Immature natural killer cell (primary cell): ENCODE measurements at regions not wholly inside any gene's neighbourhood (a gene's known extent, or its start where the extent isn't known, plus 50 kb on each side); places are given as distances from the start of the nearest gene placed in this dataset.
"Not testable (repeated sequence)": the region's sequence is repeated elsewhere in the genome, so short reads cannot be mapped to it uniquely, and the experiment has no call there.

ENCODE experiments used
- DNase-seq, 3 donors: peaks; one replicate each; pipeline ENCODE4 v3.0.0; 2022; ENCODE audit warnings: mixed read lengths in 1 of 3
- H3K27ac Mint-ChIP-seq, 6 donors: one replicate each; pipeline ENCODE4 v1.8.0; 2020; ENCODE audit warnings: mixed read lengths in 6 of 6, mild to moderate bottlenecking in 5 of 6, inconsistent platforms in 4 of 6, moderate library complexity in 3 of 6
- H3K27me3 Mint-ChIP-seq, 3 donors: one replicate each; pipeline ENCODE4 v1.8.0; 2020 to 2021; ENCODE audit warnings: low read depth in 3 of 3, mild to moderate bottlenecking in 3 of 3, mixed read lengths in 3 of 3, moderate library complexity in 3 of 3, inconsistent platforms in 1 of 3
- H3K36me3 Mint-ChIP-seq, 3 donors: one replicate each; pipeline ENCODE4 v1.8.0; 2020; ENCODE audit warnings: mixed read lengths in 3 of 3, inconsistent platforms in 2 of 3, mild to moderate bottlenecking in 2 of 3
- H3K4me1 Mint-ChIP-seq, 2 donors: one replicate each; pipeline ENCODE4 v1.8.0; 2020; ENCODE audit warnings: inconsistent platforms in 2 of 2, mild to moderate bottlenecking in 2 of 2, mixed read lengths in 2 of 2, moderate library complexity in 1 of 2
- H3K4me3 Mint-ChIP-seq, 5 donors: one replicate each; pipeline ENCODE4 v1.8.0; 2020; ENCODE audit warnings: mild to moderate bottlenecking in 5 of 5, mixed read lengths in 5 of 5, inconsistent platforms in 3 of 5, moderate library complexity in 3 of 5
- H3K9me3 Mint-ChIP-seq, 6 donors: one replicate each; pipeline ENCODE4 v1.8.0; 2020; ENCODE audit warnings: mild to moderate bottlenecking in 6 of 6, mixed read lengths in 6 of 6, inconsistent platforms in 4 of 6, moderate library complexity in 3 of 6

- Mint-ChIP-seq H3K36me3 (no peaks in the 10 kb centered on the region), H3K27me3 (peaks cover 0 to 9% (median 5%) of the 10 kb centered on the region in 3 donors), H3K4me3 (no peak overlapping the region), H3K9me3 (no peaks in the 10 kb centered on the region), H3K4me1 (peaks cover 6 to 12% of the 10 kb centered on the region in 2 donors), H3K27ac (no peak overlapping the region)
- no peak for DNase-seq
These were observed 178.8 kb downstream of the PDCD6IP start for GRCh38 chr3:33977227-33977626.

GRCh38 chr3:33980252-33980651, 181.8 kb downstream of the PDCD6IP start:
- H3K9me3 Mint-ChIP-seq: no peaks in the 10 kb centered on the region

GRCh38 chr3:33982269-33982798, 183.9 kb downstream of the PDCD6IP start:
- DNase-seq: no peak
- peaks cover 0 to 8% of the 10 kb centered on the region in 2 donors for H3K4me1 Mint-ChIP-seq
- H3K27ac Mint-ChIP-seq: no peak overlapping the region
- peaks cover 0 to 17% (median 0%) of the 10 kb centered on the region in 3 donors for H3K27me3 Mint-ChIP-seq
- no peaks in the 10 kb centered on the region for H3K9me3 Mint-ChIP-seq
- no peaks in the 10 kb centered on the region for H3K36me3 Mint-ChIP-seq
- no peak overlapping the region for H3K4me3 Mint-ChIP-seq

More at GRCh38 chr3:33980252-33980651, 181.8 kb downstream of the PDCD6IP start:
- Mint-ChIP-seq H3K36me3 (no peaks in the 10 kb centered on the region), H3K4me3 (no peak overlapping the region), H3K27me3 (peaks cover 0 to 7% (median 1%) of the 10 kb centered on the region in 3 donors), H3K4me1 (no peaks in the 10 kb centered on the region), H3K27ac (no peak overlapping the region)
- DNase-seq: no peak

- not testable (repeated sequence) for H3K9me3 Mint-ChIP-seq
These were observed 184.5 kb downstream of the PDCD6IP start for GRCh38 chr3:33982949-33983348.

GRCh38 chr3:33989229-33989628, 190.8 kb downstream of the PDCD6IP start:
- H3K4me3 Mint-ChIP-seq: no peak overlapping the region
- peaks cover 0 to 29% (median 2%) of the 10 kb centered on the region in 3 donors for H3K27me3 Mint-ChIP-seq
- no peak for DNase-seq
- no peak overlapping the region for H3K27ac Mint-ChIP-seq
- peaks cover 0 to 8% of the 10 kb centered on the region in 2 donors for H3K4me1 Mint-ChIP-seq
- H3K36me3 Mint-ChIP-seq: no peaks in the 10 kb centered on the region
- H3K9me3 Mint-ChIP-seq: peaks cover 0 to 2% (median 0%) of the 10 kb centered on the region in 6 donors

More at GRCh38 chr3:33982949-33983348, 184.5 kb downstream of the PDCD6IP start:
- DNase-seq, H3K4me3 Mint-ChIP-seq, H3K36me3 Mint-ChIP-seq, H3K27ac Mint-ChIP-seq, H3K4me1 Mint-ChIP-seq: not testable (repeated sequence)
- H3K27me3 Mint-ChIP-seq: peaks cover 0 to 20% (median 0%) of the 10 kb centered on the region in 3 donors

- peaks cover 0 to 22% (median 3%) of the 10 kb centered on the region in 3 donors for H3K27me3 Mint-ChIP-seq
- peaks cover 0 to 19% (median 5%) of the 10 kb centered on the region in 6 donors for H3K9me3 Mint-ChIP-seq
- H3K27ac Mint-ChIP-seq: no peak overlapping the region
- DNase-seq: no peak
- no peak overlapping the region for H3K4me3 Mint-ChIP-seq
- H3K36me3 Mint-ChIP-seq: peaks cover 0 to 10% (median 4%) of the 10 kb centered on the region in 3 donors
- no peaks in the 10 kb centered on the region for H3K4me1 Mint-ChIP-seq
These were observed 193.2 kb downstream of the PDCD6IP start for GRCh38 chr3:33991673-33992072.

GRCh38 chr3:33993631-33994030, 195.2 kb downstream of the PDCD6IP start:
- Mint-ChIP-seq H3K27ac (no peak overlapping the region), H3K36me3 (peaks cover 0 to 10% (median 4%) of the 10 kb centered on the region in 3 donors), H3K4me1 (no peaks in the 10 kb centered on the region), H3K27me3 (peaks cover 0 to 7% (median 5%) of the 10 kb centered on the region in 3 donors), H3K4me3 (no peak overlapping the region), H3K9me3 (peaks cover 0 to 21% (median 5%) of the 10 kb centered on the region in 6 donors)
- DNase-seq: no peak

GRCh38 chr3:33994568-33994967, 196.1 kb downstream of the PDCD6IP start:
- peaks cover 0 to 5% (median 5%) of the 10 kb centered on the region in 3 donors for H3K27me3 Mint-ChIP-seq
- DNase-seq: no peak

GRCh38 chr3:34000301-34000700, 201.9 kb downstream of the PDCD6IP start:
- Mint-ChIP-seq H3K4me1 (no peaks in the 10 kb centered on the region), H3K36me3 (peaks cover 0 to 5% (median 4%) of the 10 kb centered on the region in 3 donors), H3K27ac (peak overlapping the region in 1 of 6 donors; percentile 23), H3K27me3 (peaks cover 0 to 3% (median under 1%) of the 10 kb centered on the region in 3 donors), H3K4me3 (no peak overlapping the region), H3K9me3 (peaks cover 0 to 13% (median 5%) of the 10 kb centered on the region in 6 donors)
- no peak for DNase-seq

More at GRCh38 chr3:33994568-33994967, 196.1 kb downstream of the PDCD6IP start:
- H3K9me3 Mint-ChIP-seq: peaks cover 0 to 21% (median 5%) of the 10 kb centered on the region in 6 donors
- peaks cover 0 to 10% (median 4%) of the 10 kb centered on the region in 3 donors for H3K36me3 Mint-ChIP-seq
- H3K4me1 Mint-ChIP-seq: no peaks in the 10 kb centered on the region
- no peak overlapping the region for H3K27ac Mint-ChIP-seq
- no peak overlapping the region for H3K4me3 Mint-ChIP-seq

- no peak overlapping the region for H3K27ac Mint-ChIP-seq
- H3K9me3 Mint-ChIP-seq: peaks cover 0 to 9% (median 5%) of the 10 kb centered on the region in 6 donors
- no peaks in the 10 kb centered on the region for H3K4me1 Mint-ChIP-seq
- H3K27me3 Mint-ChIP-seq: peaks cover 0 to 3% (median 2%) of the 10 kb centered on the region in 3 donors
- H3K4me3 Mint-ChIP-seq: no peak overlapping the region
- no peak for DNase-seq
- peaks cover 0 to 5% (median 4%) of the 10 kb centered on the region in 3 donors for H3K36me3 Mint-ChIP-seq
These were observed 202.6 kb downstream of the PDCD6IP start for GRCh38 chr3:34001022-34001421.

GRCh38 chr3:34001990-34002389, 203.6 kb downstream of the PDCD6IP start:
- peaks cover 0 to 3% (median 2%) of the 10 kb centered on the region in 3 donors for H3K27me3 Mint-ChIP-seq
- DNase-seq: no peak
- H3K4me1 Mint-ChIP-seq: no peaks in the 10 kb centered on the region
- H3K36me3 Mint-ChIP-seq: no peaks in the 10 kb centered on the region
- H3K27ac Mint-ChIP-seq: no peak overlapping the region
- no peaks in the 10 kb centered on the region for H3K9me3 Mint-ChIP-seq
- no peak overlapping the region for H3K4me3 Mint-ChIP-seq

GRCh38 chr3:34002569-34003100, 204.2 kb downstream of the PDCD6IP start:
- Mint-ChIP-seq H3K36me3 (no peaks in the 10 kb centered on the region), H3K27me3 (peaks cover 0 to 3% (median 2%) of the 10 kb centered on the region in 3 donors), H3K4me3 (no peak overlapping the region), H3K4me1 (no peaks in the 10 kb centered on the region), H3K27ac (peak overlapping the region in 1 of 6 donors; percentile 34), H3K9me3 (no peaks in the 10 kb centered on the region)
- DNase-seq: no peak

GRCh38 chr3:34005886-34006285, 207.5 kb downstream of the PDCD6IP start:
- Mint-ChIP-seq H3K4me3 (no peak overlapping the region), H3K36me3 (no peaks in the 10 kb centered on the region), H3K27ac (no peak overlapping the region), H3K4me1 (no peaks in the 10 kb centered on the region), H3K27me3 (peaks cover 0 to 2% (median 0%) of the 10 kb centered on the region in 3 donors), H3K9me3 (no peaks in the 10 kb centered on the region)
- no peak for DNase-seq

- Mint-ChIP-seq H3K4me1 (no peaks in the 10 kb centered on the region), H3K9me3 (no peaks in the 10 kb centered on the region), H3K27ac (no peak overlapping the region), H3K36me3 (no peaks in the 10 kb centered on the region), H3K4me3 (no peak overlapping the region), H3K27me3 (peaks cover 0 to 2% (median 0%) of the 10 kb centered on the region in 3 donors)
- DNase-seq: no peak
These were observed 209.8 kb downstream of the PDCD6IP start for GRCh38 chr3:34008191-34008590.
